GM19438 (cell line): ENCODE measurements at regions not wholly inside any gene's neighbourhood (a gene's known extent, or its start where the extent isn't known, plus 50 kb on each side); places are given as distances from the start of the nearest gene placed in this dataset.
"Not testable (repeated sequence)": the region's sequence is repeated elsewhere in the genome, so short reads cannot be mapped to it uniquely, and the experiment has no call there.

Experiments
- ATAC-seq: cut with Tn5 transposase; IDR thresholded peaks from one replicate; pipeline ENCODE4 v1.9.1; 2021; ENCODE audit warnings: low read depth; ENCODE audit not compliant: unreplicated experiment

- no peak for ATAC-seq
Observed at GRCh38 chr6:146980900-146981329, 223.3 kb upstream of the STXBP5 start.

- ATAC-seq: no peak
Observed at GRCh38 chr6:146981981-146982380, 222.2 kb upstream of the STXBP5 start.

- no peak for ATAC-seq
Observed at GRCh38 chr6:146984251-146984924, 219.8 kb upstream of the STXBP5 start.

GRCh38 chr6:146985111-146985510 is 219.1 kb upstream of the STXBP5 start:
- ATAC-seq: no peak

GRCh38 chr6:146985966-146986365 is 218.3 kb upstream of the STXBP5 start:
- no peak for ATAC-seq

GRCh38 chr6:146987938-146988337 is 216.3 kb upstream of the STXBP5 start:
- not testable (repeated sequence) for ATAC-seq

- no peak for ATAC-seq
Observed at GRCh38 chr6:146989860-146990259, 214.4 kb upstream of the STXBP5 start.

GRCh38 chr6:146990284-146990683 is 213.9 kb upstream of the STXBP5 start:
- ATAC-seq: no peak

GRCh38 chr6:146990821-146991798 is 213.1 kb upstream of the STXBP5 start:
- ATAC-seq: no peak

- ATAC-seq: no peak
Observed at GRCh38 chr6:146997062-146997461, 207.2 kb upstream of the STXBP5 start.

- ATAC-seq: no peak
Observed at GRCh38 chr6:146999766-147000165, 204.5 kb upstream of the STXBP5 start.

- ATAC-seq: no peak
Observed at GRCh38 chr6:147000545-147001488, 203.4 kb upstream of the STXBP5 start.

- ATAC-seq: no peak
Observed at GRCh38 chr6:147001621-147002020, 202.6 kb upstream of the STXBP5 start.

- ATAC-seq: no peak
Observed at GRCh38 chr6:147003186-147003585, 201.0 kb upstream of the STXBP5 start.

GRCh38 chr6:147005499-147005898 is 198.7 kb upstream of the STXBP5 start:
- no peak for ATAC-seq

GRCh38 chr6:147007441-147007840 is 196.8 kb upstream of the STXBP5 start:
- ATAC-seq: no peak

GRCh38 chr6:147009358-147009757 is 194.9 kb upstream of the STXBP5 start:
- no peak for ATAC-seq

- no peak for ATAC-seq
Observed at GRCh38 chr6:147015674-147016073, 188.5 kb upstream of the STXBP5 start.

- no peak for ATAC-seq
Observed at GRCh38 chr6:147016440-147016839, 187.8 kb upstream of the STXBP5 start.

GRCh38 chr6:147017153-147017552 is 187.1 kb upstream of the STXBP5 start:
- ATAC-seq: no peak

- ATAC-seq: no peak
Observed at GRCh38 chr6:147019001-147019400, 185.2 kb upstream of the STXBP5 start.
